NOMO-1 (cell line): ENCODE measurements at regions not wholly inside any gene's neighbourhood (a gene's known extent, or its start where the extent isn't known, plus 50 kb on each side); places are given as distances from the start of the nearest gene placed in this dataset.
"Not testable (repeated sequence)": the region's sequence is repeated elsewhere in the genome, so short reads cannot be mapped to it uniquely, and the experiment has no call there.

ENCODE experiments used
- DNase-seq, 2 experiments: peaks; one replicate each; lab custom pipeline; 2025; ENCODE audit not compliant: unreplicated experiment in 2 of 2; lab: John Stamatoyannopoulos, UW

DNA sequence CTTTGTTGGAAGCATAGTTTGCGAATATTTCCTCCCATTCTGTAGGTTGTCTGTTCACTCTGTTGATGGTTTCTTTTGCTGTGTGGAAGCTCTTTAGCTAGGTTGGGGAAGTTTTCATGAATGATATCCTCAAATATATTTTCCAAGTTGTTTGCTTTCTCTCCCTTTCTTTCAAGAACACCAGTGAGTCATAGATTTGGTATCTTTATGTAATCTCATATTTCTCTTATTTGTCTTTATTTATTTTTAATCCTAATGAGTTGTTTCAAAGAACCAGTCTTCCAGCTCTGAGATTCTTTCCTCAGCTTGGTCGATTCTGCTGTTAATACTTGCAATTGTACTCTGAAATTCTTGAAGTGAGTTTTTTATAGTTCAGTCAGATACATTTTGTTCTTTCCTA lies 628.0 kb upstream of the ID4 start:
- no peak for DNase-seq

DNA sequence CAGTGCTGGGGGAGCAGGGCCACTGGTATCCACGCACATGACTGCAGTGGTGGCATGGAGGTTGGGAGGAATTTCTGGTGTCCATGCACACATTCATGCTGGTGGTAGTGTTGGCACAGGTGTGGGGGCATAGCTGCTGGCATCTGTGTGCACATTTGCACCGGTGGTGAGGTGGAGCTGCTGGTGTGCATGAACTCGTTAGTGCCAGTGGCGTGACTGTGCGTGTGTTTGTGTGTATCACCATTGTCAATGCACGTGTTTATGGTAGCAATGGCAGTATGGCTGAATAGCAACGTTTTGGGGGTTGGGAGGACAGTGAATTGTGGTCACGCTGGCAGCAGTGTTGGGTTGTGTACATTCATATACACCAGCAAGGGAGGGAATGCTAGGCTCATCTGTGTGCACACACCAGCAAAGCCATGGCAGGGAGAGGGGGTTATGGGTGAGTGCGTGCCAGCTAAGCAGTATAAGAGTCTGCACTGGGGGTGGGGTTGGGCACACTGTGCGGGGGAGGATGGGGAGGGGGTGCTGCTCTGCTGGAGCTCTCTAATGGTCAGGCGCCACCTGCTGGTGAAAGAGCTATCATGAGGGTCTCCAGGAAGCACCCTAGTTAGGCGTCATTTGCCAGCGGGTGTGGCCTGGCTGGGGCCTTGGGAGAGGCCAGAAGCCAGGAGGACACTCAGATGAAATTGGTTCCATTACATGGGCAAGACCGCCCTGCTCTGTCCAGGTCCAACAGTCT lies 626.1 kb upstream of the ID4 start:
- DNase-seq, result no peak

DNA sequence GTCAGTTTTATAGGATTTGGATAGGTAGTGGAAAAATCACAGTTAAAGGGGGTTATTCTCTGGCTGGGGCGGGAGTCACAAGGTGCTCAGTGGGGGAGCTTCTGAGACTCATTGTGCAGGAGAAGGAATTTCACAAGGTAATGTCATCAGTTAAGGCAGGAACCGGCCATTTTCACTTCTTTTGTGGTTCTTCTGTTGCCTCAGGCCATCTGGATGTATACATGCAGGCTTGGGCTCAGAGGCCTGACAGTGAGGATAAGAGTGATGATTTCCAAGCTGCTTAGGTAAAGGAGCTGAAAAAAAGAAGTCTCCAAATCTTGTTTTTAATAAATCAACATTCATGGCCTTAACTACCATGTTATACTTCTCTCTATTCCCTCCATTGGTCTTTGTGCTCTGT lies 622.9 kb upstream of the ID4 start:
- DNase-seq, result no peak

DNA sequence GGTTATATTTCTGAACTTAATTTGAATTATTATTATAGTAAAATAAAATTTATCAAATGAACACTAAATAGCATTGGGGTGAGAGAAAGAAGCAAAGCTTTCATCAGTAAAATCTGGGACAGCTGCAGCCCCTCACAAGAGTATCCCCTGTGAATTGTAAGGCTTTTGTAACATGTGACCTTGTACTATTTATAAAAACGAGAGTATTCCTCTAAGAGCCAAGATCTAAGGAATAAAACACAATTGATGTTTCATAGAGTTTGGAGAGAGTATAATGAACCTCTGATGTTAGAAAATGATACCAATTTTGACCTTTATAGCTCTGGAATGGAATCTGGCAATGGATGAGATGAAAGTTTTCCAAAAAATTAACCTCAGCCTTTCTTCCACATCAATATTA lies 617.2 kb upstream of the ID4 start:
- DNase-seq, result no peak

DNA sequence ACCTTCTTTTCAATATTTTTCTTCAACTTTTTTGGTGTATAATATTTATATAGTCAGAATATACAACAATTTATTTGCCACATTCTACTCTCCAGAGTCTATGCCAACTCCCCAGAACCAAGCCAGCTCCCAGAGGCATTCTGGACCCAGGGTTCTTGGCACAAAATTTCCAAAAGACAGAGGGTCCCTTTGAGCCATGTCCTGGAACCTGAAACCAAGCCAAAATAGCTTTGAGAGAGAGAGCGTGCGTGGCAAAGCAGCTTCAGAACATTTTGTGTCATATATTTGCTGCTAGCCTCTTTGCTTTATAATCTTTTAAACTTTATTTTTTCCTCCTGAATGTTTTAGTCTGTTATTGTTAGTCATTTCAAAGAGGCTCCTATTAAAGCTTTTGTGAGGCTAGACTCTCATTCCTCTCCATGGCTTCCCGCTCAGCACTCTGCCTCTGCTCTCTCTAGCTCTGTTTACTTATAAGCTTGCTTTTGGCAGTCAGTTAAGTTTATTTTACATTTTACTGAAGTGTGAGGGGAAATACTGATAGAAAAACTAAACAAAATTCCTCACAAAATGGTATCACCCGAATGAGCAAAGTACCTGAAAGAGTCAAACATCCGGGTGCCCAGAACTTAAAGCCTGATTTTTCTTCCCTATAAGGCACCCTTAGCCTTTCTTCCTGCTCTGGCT lies 605.1 kb upstream of the ID4 start:
- DNase-seq, result no peak

DNA sequence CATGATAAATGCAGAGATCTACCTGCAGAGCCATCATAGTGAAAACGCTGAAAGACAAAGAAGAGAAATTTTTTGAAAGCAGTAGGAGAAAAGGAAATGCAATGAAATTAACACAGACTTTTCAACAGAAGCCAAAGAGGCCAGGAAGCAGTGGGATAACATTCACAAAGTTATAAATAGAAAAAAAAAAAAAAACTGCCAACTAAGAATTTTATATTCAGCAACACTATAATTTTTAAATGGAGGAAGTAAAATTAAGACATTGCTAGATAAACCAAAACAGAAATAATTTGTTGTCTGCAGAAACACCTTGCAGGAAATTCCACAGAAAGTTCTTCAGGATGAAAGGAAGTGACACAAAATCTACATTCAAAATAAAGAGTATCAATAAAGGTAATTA lies 591.5 kb upstream of the ID4 start:
- no peak for DNase-seq

DNA sequence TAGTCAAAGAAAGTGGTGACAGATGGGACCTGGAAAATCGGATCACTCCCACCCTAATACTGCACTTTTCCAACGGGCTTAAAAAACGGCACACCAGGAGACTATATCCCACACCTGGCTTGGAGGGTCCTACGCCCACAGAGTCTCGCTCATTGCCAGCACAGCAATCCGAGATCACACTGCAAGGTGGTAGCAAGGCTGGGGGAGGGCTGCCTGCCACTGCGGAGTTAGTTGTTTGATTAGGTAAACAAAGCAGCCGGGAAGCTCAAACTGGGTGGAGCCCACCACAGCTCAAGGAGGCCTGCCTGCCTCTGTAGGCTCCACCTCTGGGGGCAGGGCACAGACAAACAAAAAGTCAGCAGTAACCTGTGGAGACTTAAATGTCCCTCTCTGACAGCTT lies 590.0 kb upstream of the ID4 start:
- not testable (repeated sequence) for DNase-seq

DNA sequence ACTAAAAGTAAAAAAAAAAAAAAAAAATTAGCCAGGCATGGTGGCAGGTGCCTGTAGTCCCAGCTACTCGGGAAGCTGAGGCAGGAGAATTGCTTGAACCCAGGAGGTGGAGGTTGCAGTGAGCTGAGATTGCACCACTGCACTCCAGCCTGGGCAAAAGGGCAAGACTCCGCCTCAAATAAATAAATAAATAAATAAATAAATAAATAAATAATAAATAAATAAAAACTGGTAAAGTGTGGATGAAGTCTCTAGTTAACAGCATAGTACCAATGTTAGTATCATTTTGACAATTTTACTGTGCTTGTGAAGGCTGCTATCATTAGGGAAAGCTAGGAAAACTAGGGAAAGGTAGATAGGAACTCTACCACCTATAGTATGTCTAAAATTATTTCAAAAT lies 581.0 kb upstream of the ID4 start:
- DNase-seq, result not testable (repeated sequence)

DNA sequence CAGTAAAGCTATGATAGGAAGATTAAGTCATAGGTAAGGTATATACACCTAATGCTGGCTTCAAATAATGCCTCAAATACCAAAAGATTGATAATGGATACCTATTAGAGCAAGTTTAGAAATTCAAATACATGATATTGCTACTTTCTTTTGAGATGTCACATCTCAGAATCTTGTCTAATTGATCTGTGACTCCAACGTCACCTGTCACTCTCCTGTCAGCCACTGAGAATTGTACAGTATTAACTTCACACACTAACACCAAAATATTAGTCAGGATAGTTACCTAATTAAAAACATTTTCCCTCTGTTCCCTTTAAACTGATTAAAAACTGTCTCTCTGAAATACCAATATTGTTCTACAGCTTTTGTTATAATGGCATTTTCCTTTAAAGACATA lies 575.5 kb upstream of the ID4 start:
- DNase-seq, result no peak

DNA sequence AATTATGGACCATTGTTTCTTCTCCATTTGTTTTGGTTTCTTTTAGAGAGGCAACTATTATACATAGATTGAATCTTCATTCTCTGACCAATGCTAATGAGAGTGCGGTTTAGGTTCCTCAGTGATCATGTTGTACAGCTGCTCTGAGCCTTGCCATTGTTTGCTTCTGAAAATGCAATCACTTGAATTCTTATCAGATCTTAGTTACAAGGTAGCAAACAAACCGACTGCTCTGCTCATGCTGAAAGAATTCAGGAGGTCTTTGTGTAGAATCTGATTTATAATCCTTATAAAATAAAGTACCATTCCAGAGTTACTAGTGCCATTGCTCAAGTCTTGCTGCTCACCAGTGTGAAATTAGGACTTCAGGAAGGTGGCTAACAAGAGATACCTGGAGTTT lies 569.1 kb upstream of the ID4 start:
- DNase-seq, result no peak

DNA sequence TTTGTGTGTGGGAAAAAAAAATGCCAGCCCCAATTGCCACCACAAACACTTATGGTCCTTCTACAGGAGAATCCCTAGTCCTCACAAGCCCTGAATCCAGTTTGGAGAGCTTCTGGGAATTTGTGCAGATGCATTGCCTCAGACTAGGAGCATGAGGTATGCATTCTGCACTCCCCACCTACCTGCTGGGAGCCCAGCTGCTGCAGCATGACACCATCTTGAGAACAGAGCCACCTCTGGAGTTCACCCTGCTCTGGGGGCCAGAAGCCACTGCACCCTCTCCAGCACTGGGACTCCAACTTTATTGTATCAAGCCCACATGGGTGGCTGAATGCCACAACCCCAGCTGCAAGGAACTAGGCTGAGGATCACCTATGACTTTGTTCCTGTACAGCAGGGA lies 568.5 kb upstream of the ID4 start:
- no peak for DNase-seq

DNA sequence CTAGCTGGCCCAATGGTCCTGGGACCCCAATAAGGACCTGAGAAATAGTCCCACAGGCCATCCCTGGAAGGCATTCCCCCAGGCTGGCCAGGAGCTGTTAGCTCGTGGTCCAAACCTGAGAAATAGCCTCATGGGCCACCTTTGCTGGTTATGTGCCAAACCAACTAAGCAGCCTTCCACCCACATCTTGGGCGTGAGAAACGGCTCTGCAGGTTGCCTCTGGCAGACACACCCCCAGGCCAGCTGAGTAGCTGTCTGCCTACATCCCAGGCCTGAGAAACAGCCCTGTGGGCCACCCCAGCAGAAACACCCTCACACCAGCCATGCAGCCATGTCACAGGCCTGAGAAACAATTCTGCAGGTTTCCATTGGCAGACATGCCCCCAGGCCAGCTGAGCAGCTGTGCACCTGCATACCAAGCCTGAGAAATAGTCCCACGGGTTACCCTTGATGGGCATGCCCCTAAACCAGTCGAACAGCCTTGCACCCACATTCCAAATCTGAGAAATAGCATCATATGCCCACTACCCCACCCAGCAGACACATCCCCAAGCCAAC lies 567.8 kb upstream of the ID4 start:
- DNase-seq, result no peak

DNA sequence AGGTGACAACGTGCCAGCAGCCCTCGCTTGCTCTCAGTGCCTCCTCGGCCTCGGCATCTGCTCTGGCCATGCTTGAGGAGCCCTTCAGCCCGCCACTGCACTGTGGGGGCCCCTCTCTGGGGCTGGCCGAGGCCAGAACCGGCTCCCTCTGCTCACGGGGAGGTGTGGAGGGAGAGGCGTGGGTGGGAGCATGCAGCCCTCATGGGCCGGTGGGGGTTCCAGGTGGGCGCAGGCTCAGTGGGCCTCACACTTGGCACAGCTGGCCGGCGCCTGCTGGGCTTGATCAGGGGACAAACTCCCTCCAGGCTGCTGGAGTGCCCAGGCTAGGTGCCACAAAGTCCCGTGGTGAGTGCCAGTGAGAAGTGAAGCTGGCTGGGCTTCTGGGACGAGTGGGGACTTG lies 566.6 kb upstream of the ID4 start:
- DNase-seq, result no peak

DNA sequence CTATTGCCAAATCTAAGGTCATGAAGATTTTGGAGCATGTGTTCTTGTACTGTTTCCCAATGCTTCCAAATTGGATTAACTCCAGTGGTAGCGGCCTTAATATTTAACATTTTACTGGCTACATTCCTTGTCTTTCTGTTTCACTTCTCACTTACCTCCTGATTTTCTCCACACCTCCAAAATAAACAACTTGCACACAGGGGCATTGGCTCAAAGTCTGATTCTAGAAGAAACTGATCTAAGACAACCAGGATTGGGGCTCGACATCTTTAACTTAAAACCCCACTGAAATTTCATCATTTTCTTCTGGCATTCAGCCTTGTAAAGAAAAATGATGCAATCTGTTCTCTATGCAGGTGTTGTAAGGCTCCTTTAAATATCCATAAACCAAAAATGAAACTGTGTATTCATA lies 557.9 kb upstream of the ID4 start:
- no peak for DNase-seq

DNA sequence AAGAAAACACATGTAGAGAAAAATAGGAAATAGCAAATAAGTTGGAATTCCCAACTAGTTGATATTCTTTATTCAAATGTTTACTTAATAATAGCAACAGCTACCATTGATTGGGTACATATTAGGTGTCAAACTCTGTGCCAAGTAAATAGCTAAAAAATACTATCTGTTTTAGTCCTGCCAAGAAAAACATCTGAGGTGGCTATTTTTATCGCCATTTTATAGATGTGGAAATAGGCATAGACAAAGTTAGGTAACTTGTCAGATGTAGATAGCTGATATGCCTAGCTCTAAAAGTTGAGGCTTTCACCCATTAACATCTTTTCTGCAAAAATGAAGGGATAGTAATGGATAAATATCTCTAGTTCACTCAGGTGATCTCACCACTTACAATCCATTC lies 549.2 kb upstream of the ID4 start:
- DNase-seq, result no peak

DNA sequence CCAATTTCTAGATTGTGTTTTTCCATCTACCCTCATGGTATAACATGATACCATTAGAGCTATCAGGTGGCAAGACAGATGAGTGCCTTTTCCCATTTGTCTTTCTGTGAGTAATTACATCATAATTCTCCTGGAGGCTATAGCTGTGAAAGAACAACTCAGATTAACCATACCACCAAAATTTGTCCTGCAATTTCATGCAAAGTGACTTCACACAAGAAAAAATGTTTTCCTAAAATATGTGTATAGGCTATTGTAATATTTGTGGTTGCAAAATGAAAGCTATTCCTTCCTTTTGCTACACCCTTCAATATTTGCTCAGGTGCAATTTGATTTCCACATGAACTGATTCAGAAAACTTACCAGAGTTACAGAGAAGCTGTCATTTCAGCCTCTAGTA lies 547.7 kb upstream of the ID4 start:
- no peak for DNase-seq

DNA sequence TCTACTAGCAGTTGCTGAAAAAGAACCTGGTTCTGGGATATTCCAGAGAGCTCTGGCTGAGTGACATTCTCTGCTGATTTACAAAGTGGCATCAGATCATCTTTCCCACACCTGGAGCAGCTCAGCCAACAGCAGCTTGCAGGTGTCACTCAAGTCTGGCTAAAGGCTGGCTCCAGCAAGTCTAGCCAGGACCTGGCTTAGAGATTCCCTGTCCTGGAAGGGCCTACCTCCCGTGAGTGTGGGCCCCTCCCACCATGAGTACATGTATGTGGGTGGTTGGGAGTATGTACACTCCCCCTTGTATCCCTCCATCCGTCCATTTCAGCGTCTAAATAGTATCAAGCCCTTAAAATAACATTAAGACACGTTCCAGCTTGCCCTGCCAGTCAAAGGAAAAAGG lies 539.3 kb upstream of the ID4 start:
- DNase-seq, result no peak

DNA sequence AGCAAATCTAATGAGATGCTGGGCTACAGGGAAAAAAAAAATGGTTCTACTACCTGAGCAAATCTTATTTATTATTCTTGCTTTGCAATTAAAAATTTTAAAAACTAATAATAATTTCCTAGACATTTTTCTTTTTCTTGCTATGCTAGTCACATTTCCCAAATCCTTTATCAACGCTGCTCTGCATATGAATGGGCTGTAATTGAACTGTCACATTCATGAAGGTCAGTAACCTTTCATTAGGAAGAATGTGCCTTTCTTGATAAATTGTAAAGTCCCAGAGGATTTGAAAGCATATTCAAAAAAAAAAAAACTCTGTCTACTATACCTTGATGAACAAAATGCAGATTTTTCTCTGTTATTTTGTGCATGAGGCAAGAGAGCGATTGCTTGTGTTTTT lies 538.7 kb upstream of the ID4 start:
- DNase-seq, result no peak

DNA sequence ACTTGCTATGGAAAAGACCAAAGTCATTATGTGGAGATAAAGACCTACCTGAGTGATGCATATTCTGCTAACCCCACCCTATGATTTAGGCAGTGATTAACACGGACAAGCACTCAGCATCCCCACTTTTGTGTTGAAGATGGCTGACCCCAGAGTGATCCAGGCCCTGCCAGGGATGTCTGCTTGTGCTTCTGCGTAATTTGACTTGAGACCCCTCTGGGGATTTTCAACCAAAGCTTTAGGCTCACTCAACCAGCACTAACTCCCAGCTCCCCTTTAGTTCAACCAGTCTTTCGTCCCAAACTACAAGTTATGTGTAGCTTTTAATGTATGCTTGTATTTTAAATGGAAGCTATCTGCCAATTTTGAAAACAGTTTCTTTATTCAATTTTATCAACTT lies 538.0 kb upstream of the ID4 start:
- DNase-seq, result no peak

DNA sequence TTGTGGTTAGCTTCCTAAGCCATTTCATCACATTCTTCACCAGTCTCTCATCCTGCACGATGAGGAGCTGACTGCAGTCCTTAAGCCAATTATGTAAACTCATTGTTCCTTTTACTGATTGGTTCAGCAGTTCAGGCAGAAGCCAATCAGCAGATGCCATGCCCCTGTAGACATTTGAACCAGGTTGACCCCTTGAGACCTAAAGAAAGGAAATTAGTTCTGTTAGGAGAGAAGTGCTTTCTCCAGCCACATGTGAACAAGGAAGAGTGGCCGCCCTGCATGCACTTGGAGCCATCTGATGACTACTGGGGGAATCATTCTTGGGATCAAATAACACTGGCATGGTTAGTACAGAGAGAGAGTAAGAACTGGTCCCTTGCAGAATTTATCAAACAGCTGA lies 535.2 kb upstream of the ID4 start:
- no peak for DNase-seq

DNA sequence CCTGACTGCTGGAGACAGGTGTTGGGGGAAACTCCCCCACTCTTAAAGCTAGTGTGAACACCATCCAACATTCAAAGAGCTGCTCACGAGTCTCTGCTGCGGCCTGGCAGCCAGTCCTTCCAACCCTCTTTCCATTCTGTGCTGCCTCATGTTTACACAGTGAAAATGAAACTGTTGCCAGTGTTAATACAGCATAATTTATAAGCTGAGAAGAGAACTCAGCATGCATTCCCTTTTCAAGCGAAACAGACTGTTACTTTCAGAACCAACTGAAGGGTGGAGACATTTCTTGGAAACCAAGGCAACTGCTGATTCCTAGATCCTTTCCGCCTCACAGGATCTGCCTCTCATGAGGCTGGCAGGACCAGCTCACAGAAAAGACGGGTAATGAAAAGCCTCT lies 533.8 kb upstream of the ID4 start:
- no peak for DNase-seq

DNA sequence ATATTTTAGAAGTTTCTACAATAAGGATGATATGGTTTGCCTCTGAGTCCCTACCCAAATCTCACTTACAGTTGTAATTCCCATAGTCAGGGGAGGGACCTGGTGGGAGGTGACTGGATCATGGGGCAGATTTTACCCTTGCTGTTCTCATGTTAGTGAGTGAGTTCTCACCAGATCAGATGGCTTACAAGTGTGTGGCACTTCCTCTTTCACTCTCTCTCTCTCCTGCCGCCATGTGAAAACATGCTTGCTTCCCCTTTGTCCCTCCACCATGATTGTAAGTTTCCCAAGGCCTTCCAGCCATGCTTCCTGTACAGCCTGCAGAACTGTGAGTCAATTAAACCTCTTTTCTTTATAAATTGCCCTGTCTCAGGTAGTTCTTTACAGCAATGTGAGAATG lies 527.5 kb upstream of the ID4 start:
- no peak for DNase-seq
